Skeletal muscle satellite cell (primary cell): ENCODE measurements at regions not wholly inside any gene's neighbourhood (a gene's known extent, or its start where the extent isn't known, plus 50 kb on each side); places are given as distances from the start of the nearest gene placed in this dataset.

Experiments
- H3K27me3 ChIP-seq: 2 replicates; pipeline ENCODE4 v1.7.0; 2013; ENCODE audit warnings: low read length; ENCODE audit not compliant: control insufficient read depth, insufficient read depth
- H3K36me3 ChIP-seq: 2 replicates; pipeline ENCODE4 v1.7.0; 2013; ENCODE audit warnings: mild to moderate bottlenecking, control low read depth, low read length; ENCODE audit not compliant: insufficient read depth
- H3K4me1 ChIP-seq: 2 replicates; pipeline ENCODE4 v1.7.0; 2013; ENCODE audit warnings: low read length; ENCODE audit not compliant: control insufficient read depth, insufficient read depth
- H3K4me2 ChIP-seq: 2 replicates; pipeline ENCODE4 v1.7.0; 2013; ENCODE audit warnings: mild to moderate bottlenecking, low read length
- H3K4me3 ChIP-seq: 2 replicates; pipeline ENCODE4 v1.7.0; 2013; ENCODE audit warnings: low read length
- H3K9ac ChIP-seq: 2 replicates; pipeline ENCODE4 v1.7.0; 2013; ENCODE audit warnings: mild to moderate bottlenecking, low read depth, low read length, moderate library complexity
- H3K9me3 ChIP-seq: replicated peaks from 2 replicates; pipeline ENCODE4 v1.7.0; 2013; ENCODE audit warnings: mild to moderate bottlenecking, control low read depth, low read length

- Histone ChIP-seq H3K9me3 (no peaks in the 10 kb centered on the region), H3K9ac (no peak overlapping the region), H3K4me3 (no peak overlapping the region), H3K4me1 (no peaks in the 10 kb centered on the region), H3K4me2 (no peak overlapping the region), H3K27me3 (peaks cover 25% of the 10 kb centered on the region), H3K36me3 (no peaks in the 10 kb centered on the region)
Measured at GRCh38 chr3:102608875-102609274, 174.1 kb downstream of the ZPLD1 start.

GRCh38 chr3:102614021-102614569, 179.3 kb downstream of the ZPLD1 start:
- Histone ChIP-seq H3K36me3 (no peaks in the 10 kb centered on the region), H3K9me3 (no peaks in the 10 kb centered on the region), H3K4me2 (no peak overlapping the region), H3K9ac (no peak overlapping the region), H3K4me1 (no peaks in the 10 kb centered on the region), H3K27me3 (no peaks in the 10 kb centered on the region), H3K4me3 (no peak overlapping the region)

- no peak overlapping the region for H3K9ac ChIP-seq
- no peaks in the 10 kb centered on the region for H3K27me3 ChIP-seq
- no peaks in the 10 kb centered on the region for H3K4me1 ChIP-seq
- no peak overlapping the region for H3K4me3 ChIP-seq
- H3K4me2 ChIP-seq = no peak overlapping the region
- no peaks in the 10 kb centered on the region for H3K9me3 ChIP-seq
- H3K36me3 ChIP-seq = no peaks in the 10 kb centered on the region
Measured at GRCh38 chr3:102614585-102614984, 179.8 kb downstream of the ZPLD1 start.

- H3K4me2 ChIP-seq = no peak overlapping the region
- H3K9ac ChIP-seq = no peak overlapping the region
- no peaks in the 10 kb centered on the region for H3K4me1 ChIP-seq
- H3K36me3 ChIP-seq = no peaks in the 10 kb centered on the region
- no peak overlapping the region for H3K4me3 ChIP-seq
- H3K27me3 ChIP-seq = no peaks in the 10 kb centered on the region
- no peaks in the 10 kb centered on the region for H3K9me3 ChIP-seq
Measured at GRCh38 chr3:102617381-102617780, 182.6 kb downstream of the ZPLD1 start.

- Histone ChIP-seq H3K4me2 (no peak overlapping the region), H3K27me3 (no peaks in the 10 kb centered on the region), H3K4me3 (no peak overlapping the region), H3K9me3 (no peaks in the 10 kb centered on the region), H3K36me3 (no peaks in the 10 kb centered on the region), H3K9ac (no peak overlapping the region), H3K4me1 (no peaks in the 10 kb centered on the region)
Measured at GRCh38 chr3:102619361-102619760, 184.5 kb downstream of the ZPLD1 start.

GRCh38 chr3:102629943-102630342, 195.1 kb downstream of the ZPLD1 start:
- Histone ChIP-seq H3K9me3 (no peaks in the 10 kb centered on the region), H3K4me3 (no peak overlapping the region), H3K4me1 (no peaks in the 10 kb centered on the region), H3K9ac (no peak overlapping the region), H3K27me3 (no peaks in the 10 kb centered on the region), H3K4me2 (no peak overlapping the region), H3K36me3 (no peaks in the 10 kb centered on the region)

GRCh38 chr3:102630531-102630930, 195.7 kb downstream of the ZPLD1 start:
- Histone ChIP-seq H3K4me3 (no peak overlapping the region), H3K9me3 (no peaks in the 10 kb centered on the region), H3K4me2 (no peak overlapping the region), H3K9ac (no peak overlapping the region), H3K4me1 (no peaks in the 10 kb centered on the region), H3K36me3 (no peaks in the 10 kb centered on the region), H3K27me3 (no peaks in the 10 kb centered on the region)

- no peaks in the 10 kb centered on the region for H3K9me3 ChIP-seq
- H3K4me2 ChIP-seq = no peak overlapping the region
- H3K4me1 ChIP-seq = no peaks in the 10 kb centered on the region
- no peaks in the 10 kb centered on the region for H3K36me3 ChIP-seq
- H3K4me3 ChIP-seq = no peak overlapping the region
- no peak overlapping the region for H3K9ac ChIP-seq
- H3K27me3 ChIP-seq = peaks cover 4% of the 10 kb centered on the region
Measured at GRCh38 chr3:102643546-102643945, 208.7 kb downstream of the ZPLD1 start.

- Histone ChIP-seq H3K4me2 (no peak overlapping the region), H3K36me3 (no peaks in the 10 kb centered on the region), H3K4me1 (no peaks in the 10 kb centered on the region), H3K9ac (no peak overlapping the region), H3K4me3 (no peak overlapping the region), H3K9me3 (no peaks in the 10 kb centered on the region), H3K27me3 (peaks cover 4% of the 10 kb centered on the region)
Measured at GRCh38 chr3:102646557-102646956, 211.7 kb downstream of the ZPLD1 start.

GRCh38 chr3:102660653-102661052, 225.8 kb downstream of the ZPLD1 start:
- Histone ChIP-seq H3K36me3 (no peaks in the 10 kb centered on the region), H3K9me3 (no peaks in the 10 kb centered on the region), H3K4me3 (no peak overlapping the region), H3K27me3 (peaks cover 22% of the 10 kb centered on the region), H3K4me2 (no peak overlapping the region), H3K4me1 (no peaks in the 10 kb centered on the region), H3K9ac (no peak overlapping the region)

GRCh38 chr3:102661707-102662497, 227.1 kb downstream of the ZPLD1 start:
- H3K9ac ChIP-seq = no peak overlapping the region
- peaks cover 29% of the 10 kb centered on the region for H3K27me3 ChIP-seq
- H3K4me1 ChIP-seq = no peaks in the 10 kb centered on the region

GRCh38 chr3:102662498-102662772, 227.6 kb downstream of the ZPLD1 start:
- Histone ChIP-seq H3K4me3 (no peak overlapping the region), H3K27me3 (peaks cover 32% of the 10 kb centered on the region), H3K36me3 (no peaks in the 10 kb centered on the region), H3K4me2 (no peak overlapping the region), H3K9me3 (no peaks in the 10 kb centered on the region), H3K4me1 (no peaks in the 10 kb centered on the region), H3K9ac (no peak overlapping the region)

More at GRCh38 chr3:102661707-102662497, 227.1 kb downstream of the ZPLD1 start:
- H3K4me2 ChIP-seq = no peak overlapping the region
- H3K36me3 ChIP-seq = no peaks in the 10 kb centered on the region
- no peak overlapping the region for H3K4me3 ChIP-seq
- H3K9me3 ChIP-seq = no peaks in the 10 kb centered on the region
